ENCODE measurements at regions not wholly inside any gene's neighbourhood (a gene's known extent, or its start where the extent isn't known, plus 50 kb on each side); places are given as distances from the start of the nearest gene placed in this dataset.

DNA sequence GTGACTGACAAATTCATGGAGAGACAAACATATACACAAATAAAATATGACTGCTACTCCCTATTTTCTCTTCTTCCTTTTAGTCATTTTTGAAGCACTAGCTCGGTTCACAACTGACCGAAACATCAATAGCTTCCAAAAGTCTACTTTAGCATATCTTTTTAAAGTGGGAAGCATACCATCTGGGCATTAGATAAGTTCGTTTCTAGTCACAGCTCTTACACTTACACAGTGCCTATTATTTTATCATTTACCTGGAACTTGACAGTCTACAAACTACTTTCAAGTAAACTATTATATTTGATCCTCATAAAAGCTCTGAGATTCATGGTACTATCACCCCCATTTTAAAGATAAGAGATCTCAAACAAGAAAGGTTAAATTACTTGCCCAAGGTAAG, 458.5 kb downstream of the LMO7 start:
- no peak for DNase-seq (ENCODE audit: low spot score)

DNA sequence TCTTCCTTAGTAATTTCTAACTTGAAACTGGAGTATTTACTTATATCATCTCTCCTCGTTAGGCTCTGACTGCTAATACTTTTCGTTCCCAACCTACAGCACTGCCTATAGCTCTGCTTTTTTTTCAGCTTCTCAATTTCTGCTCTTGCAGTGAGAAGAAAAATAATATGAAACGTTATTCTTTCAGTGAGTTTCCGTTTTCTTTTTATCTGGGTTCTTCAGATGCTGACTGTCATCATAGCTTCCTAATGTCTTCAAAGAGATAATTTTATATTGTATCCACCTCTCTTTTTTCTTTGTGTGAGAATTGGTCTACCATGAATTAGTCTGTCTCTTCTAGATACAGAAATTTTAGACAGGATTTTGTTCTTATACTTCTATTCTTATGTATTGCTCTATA, 454.9 kb downstream of the LMO7 start:
- DNase-seq (ENCODE audit: low spot score): no peak

DNA sequence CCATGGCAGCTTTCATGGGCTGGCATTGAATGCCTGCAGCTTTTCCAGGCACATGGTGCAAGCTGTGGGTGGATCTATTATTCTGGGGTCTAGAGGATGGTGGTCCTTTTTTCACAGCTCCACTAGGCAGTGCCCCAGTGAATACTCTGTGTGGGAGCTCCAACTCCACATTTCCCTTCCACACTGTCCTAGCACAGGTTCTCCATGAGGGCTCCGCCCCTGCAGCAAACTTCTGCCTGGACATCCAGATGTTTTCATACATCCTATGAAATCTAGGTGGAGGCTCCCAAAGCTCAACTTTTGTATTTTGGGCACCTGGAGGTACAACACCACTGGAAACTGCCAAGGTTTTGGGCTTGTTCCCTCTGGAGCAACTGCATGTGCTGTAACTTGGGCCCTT, 450.6 kb downstream of the LMO7 start:
- DNase-seq (ENCODE audit: low spot score): no peak

DNA sequence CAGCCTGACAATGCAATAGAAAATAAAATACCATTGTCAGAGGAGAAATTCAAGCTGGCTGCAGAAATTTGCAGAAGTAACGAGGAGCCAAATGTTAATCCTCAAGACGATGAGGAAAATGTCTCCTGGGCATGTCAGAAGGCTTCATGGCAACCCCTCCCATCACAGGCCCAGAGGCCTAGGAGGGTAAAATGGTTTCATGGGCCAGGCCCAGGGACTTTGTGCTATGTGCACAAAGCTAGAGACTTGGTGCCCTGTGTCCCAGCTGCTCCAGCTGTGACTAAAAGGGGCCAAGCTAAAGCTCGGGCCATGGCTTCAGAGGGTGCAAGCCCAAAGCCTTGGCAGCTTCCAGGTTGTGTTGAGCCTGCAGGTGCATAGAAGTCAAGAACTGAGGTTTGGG, 431.7 kb downstream of the LMO7 start:
- no peak for DNase-seq (ENCODE audit: low spot score)

DNA sequence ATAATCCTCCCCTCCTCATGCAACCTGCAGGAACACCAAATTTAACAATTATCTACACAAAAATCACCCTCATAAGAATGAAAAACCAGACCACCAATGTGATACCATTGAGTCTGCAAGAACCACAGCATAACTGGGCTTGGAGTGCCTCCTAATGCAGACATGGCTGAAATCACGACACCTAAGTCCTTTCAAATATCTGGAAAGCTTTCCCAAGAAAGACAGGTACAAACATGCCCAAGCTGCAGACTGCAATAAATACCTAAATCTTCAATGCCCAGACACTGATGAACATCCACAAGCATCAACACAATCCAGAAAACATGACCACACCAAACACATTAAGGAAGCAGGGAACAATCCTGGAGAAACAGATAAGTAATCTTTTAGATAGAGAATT, 417.1 kb downstream of the LMO7 start:
- DNase-seq (ENCODE audit: low spot score): no peak

DNA sequence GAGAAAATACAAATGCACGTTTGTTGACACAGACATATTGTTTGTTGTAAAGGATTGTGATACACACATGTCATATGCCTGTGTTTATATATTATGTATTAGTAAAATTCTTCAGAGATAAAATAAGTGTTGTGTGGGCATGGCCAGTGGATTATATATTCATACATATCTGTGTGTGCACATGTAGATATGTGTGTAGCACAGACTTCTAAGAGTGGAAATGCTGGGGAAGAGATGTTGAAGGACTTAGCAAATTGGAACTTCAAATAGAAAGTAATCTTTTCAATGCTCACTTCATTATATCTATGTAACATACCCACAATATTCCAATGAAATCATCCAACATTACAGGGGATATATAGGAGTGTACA, 413.2 kb downstream of the LMO7 start:
- no peak for DNase-seq (ENCODE audit: low spot score)

DNA sequence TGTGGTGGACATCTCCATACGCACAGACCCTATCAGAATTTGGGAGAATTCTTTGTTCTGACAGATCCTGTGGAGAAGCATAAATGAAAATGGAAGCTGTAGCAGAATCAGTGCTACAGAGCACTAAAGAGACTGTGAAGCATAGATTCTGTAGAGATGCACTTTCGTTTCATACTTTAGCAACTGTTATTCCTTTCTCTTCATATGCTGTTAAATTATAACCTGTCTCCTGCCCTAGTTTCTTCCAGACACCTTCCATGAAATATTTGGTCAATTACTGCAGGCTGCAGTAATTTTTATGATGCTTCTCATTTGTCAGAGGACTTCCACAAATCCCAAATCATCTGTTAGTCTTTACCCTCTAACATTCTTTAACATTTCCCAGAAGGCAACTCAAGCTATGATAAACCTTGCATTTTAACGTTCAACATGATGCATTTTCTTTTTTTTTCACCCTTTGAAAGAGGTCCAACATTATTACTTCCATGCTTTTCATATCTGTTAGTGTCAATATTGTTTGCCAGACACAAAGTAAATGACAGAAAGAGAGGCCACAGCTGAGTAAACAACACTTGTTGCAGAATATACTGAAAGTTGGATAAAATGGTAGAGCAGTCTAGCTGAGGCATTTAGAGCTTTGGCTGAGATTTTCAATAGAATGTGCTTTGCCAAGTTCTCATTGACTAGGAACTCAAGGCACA, 412.7 kb downstream of the LMO7 start:
- DNase-seq (ENCODE audit: low spot score): no peak

DNA sequence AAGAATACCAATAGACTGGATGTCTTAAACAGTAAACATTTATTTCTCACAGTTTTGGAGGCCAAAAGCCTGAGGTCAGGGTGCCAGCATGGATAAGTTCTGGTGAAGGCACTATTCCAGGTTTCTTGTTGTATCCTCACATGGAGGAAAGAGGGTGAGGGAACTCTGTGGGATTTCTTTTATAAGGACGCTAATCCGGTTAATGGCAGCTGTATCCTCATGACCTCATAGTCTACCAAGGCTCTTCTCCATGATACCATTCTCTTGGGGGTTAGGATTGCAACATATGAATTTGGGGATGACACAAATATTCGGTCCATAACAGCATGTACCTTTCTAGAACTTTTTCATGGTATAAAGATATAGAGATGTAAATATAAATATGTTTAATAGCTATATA, 412.0 kb downstream of the LMO7 start:
- DNase-seq (ENCODE audit: low spot score): no peak

DNA sequence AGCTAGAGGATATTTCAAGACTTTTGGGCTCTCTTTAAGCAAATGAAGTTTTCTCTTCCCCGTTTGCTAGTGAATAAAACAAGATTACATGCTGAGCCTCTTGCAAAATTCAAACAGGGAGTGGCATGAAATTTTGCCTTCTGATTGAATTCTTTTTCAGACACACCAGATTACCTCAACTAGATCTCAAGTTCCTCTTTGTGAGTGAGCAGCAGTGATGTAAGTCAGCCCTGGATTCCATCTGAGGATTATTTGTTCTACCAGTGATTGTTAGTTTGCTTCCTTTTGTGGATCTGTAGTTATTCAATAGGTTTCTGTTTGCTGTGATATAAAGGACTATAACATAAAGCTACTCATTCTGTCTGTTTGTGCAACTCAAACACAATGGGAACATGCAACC, 407.7 kb downstream of the LMO7 start:
- DNase-seq (ENCODE audit: low spot score): no peak

DNA sequence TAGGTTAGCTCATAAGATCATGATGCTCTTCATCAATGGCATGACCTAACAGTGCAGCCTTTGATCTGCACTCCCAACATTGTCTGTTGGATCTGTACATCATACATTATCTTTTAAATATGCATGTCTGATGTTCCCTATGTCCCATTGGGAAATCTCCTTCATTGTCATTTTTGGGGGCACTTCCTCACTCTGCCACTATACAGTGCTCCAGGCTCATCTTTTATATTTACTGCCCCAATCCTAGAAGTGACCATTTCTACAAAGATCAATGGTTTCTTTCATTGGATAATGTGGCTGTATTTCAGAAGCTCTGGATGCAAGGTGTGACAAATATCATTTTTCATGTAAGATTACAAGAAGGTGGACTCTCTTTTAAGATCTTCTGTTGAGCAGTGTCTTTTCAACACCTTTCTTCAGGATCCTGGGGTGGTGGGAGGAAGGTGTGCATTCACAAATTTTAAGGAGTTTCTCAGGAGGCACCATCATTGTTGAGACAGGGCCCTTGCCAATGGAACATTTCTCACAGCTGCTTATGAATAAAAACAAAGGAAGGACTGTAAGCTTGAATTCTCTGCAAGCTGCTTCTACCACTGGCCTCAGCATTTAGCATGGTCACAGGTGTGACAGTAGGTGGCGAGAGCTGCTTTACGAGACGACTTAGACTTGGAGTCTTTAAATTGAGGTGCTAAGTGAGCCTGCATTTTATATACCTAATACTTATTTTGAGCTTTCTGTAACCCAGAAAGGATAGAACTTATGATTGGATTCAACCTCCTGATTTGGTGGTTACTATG, 403.0 kb downstream of the LMO7 start:
- DNase-seq (ENCODE audit: low spot score): peak; percentile 37

DNA sequence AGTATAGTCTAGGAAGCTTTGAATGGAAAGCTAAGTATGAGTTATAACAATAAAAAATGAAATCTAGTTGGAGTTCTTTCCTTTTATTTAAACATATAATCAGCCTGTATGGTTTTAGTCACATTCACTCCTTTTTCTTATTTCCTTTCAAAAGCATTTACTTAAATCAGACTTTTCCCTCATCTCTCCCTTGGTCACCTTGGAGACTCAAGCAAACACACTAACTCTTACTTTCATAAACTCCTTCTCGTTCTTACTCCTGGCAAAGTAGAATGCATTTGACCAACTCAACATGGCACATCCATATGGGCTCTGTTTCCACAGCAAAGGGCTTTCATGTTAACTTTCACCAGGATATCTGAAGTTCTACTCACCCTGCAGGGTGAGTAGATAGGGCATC, 400.0 kb downstream of the LMO7 start:
- no peak for DNase-seq (ENCODE audit: low spot score)

DNA sequence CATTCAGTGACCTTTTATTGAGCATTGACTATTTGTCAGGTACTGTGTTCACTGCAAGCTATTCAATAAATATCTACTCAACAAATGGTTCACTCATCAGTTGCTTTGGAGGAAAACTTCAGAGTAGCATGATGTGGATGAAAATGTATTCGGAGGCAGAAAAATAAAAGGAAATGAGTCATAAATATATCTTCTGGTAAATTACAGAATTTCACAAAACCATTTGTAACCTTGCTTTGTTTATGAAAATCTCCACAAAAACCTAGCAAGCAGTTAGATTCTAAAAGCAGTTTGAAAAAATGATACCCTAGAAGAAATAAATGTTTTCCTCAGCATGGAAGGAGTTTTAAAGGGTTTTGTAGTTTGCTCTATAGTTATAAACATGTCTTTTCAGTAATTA, 399.6 kb downstream of the LMO7 start:
- no peak for DNase-seq (ENCODE audit: low spot score)

DNA sequence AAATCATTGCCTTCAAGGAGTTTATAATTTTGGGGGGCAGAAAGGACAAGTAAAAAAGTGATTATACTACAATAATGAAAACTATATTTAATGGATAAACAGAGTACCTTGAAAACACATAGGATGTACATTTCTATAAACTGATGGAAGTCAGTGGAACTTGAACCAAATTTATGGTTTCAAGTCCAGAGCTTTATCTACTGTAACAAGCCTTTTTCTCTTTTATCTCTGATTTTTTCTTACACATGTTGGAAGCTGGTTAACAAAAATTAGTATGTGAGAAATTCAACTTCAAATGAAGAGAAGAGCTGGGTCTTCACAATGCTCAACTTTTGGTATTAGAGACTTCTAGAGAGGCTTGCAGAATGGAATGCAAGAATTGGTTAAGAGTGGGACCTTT, 393.6 kb downstream of the LMO7 start:
- no peak for DNase-seq (ENCODE audit: low spot score)

DNA sequence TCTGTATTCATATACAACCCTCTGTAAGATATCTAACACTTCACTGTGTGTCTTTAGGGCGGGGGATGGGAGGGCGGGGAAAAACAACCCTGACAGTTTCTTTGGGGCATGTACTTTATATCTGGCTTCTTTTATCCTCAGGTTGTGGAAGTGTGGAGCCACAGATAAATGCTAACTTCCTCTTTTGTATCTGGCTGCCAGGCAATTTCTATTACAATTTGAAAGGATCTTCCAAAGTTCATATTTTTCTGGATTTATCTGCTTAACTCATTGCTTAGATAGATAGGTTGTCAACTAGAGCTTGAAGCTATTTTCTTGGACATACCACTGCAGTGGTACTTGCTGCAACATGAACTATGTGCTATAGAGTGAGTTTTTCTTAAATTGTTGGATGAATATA, 393.0 kb downstream of the LMO7 start:
- DNase-seq (ENCODE audit: low spot score): no peak

DNA sequence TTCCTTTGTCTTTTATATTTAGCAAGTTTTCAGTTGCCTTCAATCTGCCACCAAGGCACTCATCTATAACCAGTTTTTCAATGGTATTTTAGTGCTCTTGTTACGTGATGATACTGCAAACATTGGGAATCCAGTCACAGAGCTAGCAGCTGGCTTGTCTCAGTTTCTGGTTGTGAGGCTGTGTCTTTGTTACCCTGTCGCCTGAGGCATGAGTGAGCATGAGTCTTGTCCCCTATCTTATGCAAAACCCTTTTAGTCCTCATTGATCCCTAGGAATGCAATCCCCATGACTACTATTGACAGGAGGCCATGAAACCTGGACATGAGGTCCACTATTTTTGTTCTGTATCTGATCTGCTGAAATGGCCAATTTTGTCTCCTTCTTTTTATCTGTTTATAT, 391.0 kb downstream of the LMO7 start:
- no peak for DNase-seq (ENCODE audit: low spot score)

DNA sequence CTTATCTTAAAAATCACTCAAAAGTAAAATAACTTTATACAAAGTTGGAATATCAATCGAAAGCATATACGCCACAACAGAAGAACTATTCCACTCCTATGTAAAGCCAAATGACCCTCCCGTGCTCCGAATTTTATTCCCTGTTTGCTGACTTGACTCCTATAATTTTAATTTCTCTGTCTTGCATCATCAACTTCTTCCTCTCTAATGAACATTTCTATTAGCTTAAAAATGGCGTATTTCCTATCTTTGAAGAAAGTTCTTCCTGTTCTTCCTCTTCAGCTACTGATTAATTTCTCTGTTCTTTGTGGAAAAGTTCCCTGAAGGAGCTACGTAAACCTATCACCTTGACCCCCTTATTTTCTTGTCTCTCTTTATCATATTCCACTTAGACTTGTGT, 389.3 kb downstream of the LMO7 start:
- DNase-seq (ENCODE audit: low spot score): no peak

DNA sequence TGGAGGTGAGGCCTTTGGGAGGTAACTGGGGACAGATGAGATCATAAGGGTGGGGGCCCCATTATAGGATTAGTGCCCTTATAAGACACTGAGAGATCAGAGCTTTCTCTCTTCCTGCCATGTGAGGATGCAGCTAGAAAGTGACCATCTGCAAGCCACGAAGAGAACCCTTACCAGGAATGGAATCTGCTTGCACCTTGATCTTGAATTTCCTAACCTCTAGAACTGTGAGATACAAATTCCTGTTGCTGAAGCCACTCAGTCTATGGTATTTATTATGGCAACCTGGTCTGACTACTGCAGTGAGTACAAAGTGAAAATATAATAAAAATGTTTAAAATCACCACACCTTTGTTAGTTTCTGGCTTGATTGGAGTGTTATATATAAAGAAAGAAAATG, 388.0 kb downstream of the LMO7 start:
- no peak for DNase-seq (ENCODE audit: low spot score)

DNA sequence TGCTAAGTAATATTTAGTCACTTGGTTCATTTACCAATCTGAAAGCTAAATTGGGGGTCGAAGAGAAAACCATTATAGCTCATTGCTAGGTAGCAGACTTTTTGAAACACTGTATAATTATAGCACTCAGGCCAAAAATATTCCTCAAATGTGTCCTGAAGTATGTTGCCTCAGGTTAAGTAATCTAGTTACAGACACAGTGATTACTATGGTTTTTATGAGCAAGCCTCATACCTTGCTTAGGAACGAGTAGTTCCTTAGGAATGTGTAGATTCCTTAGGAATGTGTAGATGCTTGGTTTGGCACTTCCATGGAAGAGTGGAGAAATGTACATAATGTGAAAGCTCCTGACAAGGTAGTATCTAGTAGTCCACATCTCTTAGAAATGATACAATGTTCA, 387.5 kb downstream of the LMO7 start:
- DNase-seq (ENCODE audit: low spot score): no peak

DNA sequence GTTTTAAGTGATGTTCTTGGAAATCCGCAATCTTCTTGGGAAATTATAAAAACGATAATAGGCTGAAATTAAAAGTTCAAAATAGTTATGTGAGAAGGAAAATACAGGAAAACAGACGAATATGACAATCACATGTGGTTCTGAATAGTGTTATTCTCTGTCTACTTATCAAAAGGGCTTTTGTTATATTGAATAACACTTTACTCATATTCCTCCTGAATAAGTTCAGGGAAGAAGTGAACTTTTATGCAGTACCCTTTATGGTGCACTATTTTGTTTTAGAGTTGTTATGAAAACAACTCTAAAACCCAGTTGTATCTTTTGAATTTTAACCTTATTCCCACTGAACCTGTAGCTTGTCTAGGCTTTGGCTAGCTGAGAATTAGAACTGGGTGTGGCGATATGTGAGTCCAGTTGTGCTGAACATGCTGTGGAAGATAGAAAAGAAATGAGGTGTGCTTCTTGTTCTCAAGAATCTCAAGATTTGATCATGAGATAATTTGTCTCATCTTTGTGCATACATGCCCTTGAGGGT, 384.4 kb downstream of the LMO7 start:
- no peak for DNase-seq (ENCODE audit: low spot score)

DNA sequence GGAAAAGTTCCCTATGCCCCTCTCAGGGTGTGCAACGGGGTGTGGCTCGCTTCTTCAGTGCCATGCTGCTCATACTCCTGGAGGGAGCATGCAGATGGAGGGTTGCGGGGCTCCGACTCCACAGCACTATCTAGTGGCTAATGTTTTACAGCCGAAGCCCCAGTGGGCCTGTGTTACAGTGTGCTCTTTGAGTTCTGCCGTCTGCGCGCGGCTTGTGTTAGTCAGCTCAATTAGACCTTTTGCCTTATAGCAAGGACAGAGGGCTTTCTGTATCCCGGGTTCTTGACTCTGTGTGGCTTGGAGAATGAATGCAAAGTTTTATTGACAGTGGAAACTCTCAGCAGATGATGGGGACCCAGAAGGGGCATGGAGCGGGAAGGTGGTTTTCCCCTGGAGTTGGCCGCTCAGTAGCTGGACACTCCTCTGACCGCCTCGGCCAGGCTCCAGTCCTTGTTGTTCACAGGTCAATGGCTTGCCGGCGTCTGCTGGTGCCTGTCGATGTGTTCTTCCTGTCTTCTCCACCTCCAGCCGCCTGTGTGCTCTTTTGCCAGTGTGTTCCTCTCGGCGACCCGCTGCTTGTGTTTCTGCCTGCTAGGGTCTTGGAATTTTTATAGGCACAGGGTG, 383.4 kb downstream of the LMO7 start:
- DNase-seq (ENCODE audit: low spot score): peak; percentile 61

DNA sequence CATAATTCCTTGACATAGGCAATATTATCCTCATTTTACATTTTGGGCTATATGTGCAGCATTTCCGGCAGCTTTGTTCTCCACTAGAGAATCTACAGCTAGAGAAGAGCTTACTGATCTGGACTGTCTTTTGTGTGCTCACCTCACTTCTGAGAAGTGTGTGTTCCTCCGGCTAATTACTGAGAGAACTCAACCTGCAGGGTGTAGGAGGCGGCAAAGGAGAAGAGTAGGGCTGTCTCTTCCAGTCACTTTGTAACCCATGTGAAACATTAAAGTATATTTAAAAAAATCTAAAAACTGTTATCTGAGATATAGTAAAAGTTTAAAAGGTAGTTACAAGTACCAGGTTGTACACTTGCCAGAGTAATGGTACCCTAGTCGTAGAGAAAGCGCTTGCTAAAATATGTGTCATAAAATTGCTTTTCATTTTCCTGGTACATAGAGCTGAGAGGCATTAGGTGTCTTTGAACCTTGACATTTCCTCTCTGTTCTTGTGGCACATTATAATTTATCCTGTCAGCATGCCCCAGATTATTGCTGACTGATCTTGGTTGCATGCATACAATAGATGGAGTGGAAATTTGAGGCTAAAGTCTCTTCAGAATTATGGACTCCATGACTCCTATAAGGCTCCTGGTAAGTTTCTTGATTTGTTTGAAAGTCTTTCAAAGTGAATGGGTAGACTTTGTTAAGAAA, 381.9 kb downstream of the LMO7 start:
- no peak for DNase-seq (ENCODE audit: low spot score)

DNA sequence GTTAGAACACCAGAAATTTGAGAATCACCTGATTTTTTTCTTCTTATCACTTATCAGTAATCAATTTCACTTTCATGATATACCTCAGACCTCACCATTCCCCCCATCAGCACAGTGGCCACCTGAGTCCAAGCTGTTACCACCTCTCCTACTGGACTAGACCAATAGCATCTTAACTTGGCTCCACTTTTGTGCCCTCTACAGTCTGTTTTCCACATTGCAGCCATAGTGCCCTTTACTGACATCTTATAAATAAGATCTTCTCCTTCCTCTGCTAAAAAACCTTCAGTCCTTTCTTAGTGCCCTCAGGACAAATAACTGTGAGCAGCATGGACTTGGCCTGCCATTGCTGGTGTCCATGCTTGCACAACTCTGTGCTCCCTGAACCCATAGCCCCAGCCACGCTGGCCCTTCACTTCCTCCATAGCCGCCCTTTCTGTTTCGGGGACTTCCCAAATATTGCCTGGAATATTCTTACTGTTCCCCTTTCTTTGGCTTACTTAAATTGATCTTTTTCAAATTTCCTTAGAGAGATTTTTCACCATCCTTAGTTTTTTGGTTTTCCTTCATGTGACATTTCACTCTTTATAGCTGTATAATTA, 380.8 kb downstream of the LMO7 start:
- DNase-seq (ENCODE audit: low spot score): peak; percentile 72

Data from HT-29 (cell line).